ENCODE measurements at regions not wholly inside any gene's neighbourhood (a gene's known extent, or its start where the extent isn't known, plus 50 kb on each side); places are given as distances from the start of the nearest gene placed in this dataset.

- peaks cover 0 to 5% (median 0%) of the 10 kb centered on the region in 5 donors for H3K4me1 ChIP-seq (ENCODE audit: control insufficient read depth in 5 of 5, insufficient read depth in 5 of 5, low read length in 5 of 5)
- H3K9me3 ChIP-seq (ENCODE audit: control insufficient read depth in 4 of 4, insufficient read depth in 3 of 4, low read length in 3 of 4), result peaks cover 0 to 2% (median 0%) of the 10 kb centered on the region in 4 donors
- no peaks in the 10 kb centered on the region for H3K27me3 ChIP-seq (ENCODE audit: control insufficient read depth in 3 of 3, insufficient read depth in 3 of 3, low read length in 2 of 3)
- no peak overlapping the region for H3K9ac ChIP-seq (ENCODE audit: insufficient read depth in 1 of 2, low read length in 2 of 2)
- ATAC-seq (ENCODE audit: insufficient read depth, low FRiP score) (no peak), DNase-seq (no peak)
- H3K27ac ChIP-seq (ENCODE audit: low read depth in 1 of 2, low read length in 1 of 2), result no peak overlapping the region
- 82 to 84% methylated on average over 13 of the region's 13 CpGs for WGBS, 2 donors
- no peak overlapping the region for H3K4me3 ChIP-seq
- TF ChIP-seq CTCF (IDR thresholded peaks at IDR 0.05; ENCODE audit: control extremely low read depth, extremely low read depth), result no peak
- H3K36me3 ChIP-seq (ENCODE audit: control insufficient read depth in 4 of 4, insufficient read depth in 4 of 4, low read length in 4 of 4), result peaks cover 0 to 7% (median 1%) of the 10 kb centered on the region in 4 donors
These were observed 1159.6 kb downstream of the VRK1 start for GRCh38 chr14:97956581-97957340.

GRCh38 chr14:97959251-97959650 lies 1162.1 kb downstream of the VRK1 start:
- Histone ChIP-seq H3K36me3 (ENCODE audit: control insufficient read depth in 4 of 4, insufficient read depth in 4 of 4, low read length in 4 of 4) (peaks cover 0 to 7% (median 1%) of the 10 kb centered on the region in 4 donors), H3K4me3 (no peak overlapping the region), H3K9ac (ENCODE audit: insufficient read depth in 1 of 2, low read length in 2 of 2) (no peak overlapping the region), H3K9me3 (ENCODE audit: control insufficient read depth in 4 of 4, insufficient read depth in 3 of 4, low read length in 3 of 4) (peaks cover 0 to 2% (median 0%) of the 10 kb centered on the region in 4 donors), H3K27ac (ENCODE audit: low read depth in 1 of 2, low read length in 1 of 2) (no peak overlapping the region), H3K27me3 (ENCODE audit: control insufficient read depth in 3 of 3, insufficient read depth in 3 of 3, low read length in 2 of 3) (no peaks in the 10 kb centered on the region), H3K4me1 (ENCODE audit: control insufficient read depth in 5 of 5, insufficient read depth in 5 of 5, low read length in 5 of 5) (peaks cover 0 to 5% (median 0%) of the 10 kb centered on the region in 5 donors)
- no peak for TF ChIP-seq CTCF (IDR thresholded peaks at IDR 0.05; ENCODE audit: control extremely low read depth, extremely low read depth)
- no peak for ATAC-seq (ENCODE audit: insufficient read depth, low FRiP score)
- 92 to 96% methylated on average over 4 of the region's 4 CpGs for WGBS, 2 donors
- DNase-seq, result no peak

GRCh38 chr14:97960436-97960835 lies 1163.3 kb downstream of the VRK1 start:
- Histone ChIP-seq H3K27me3 (ENCODE audit: control insufficient read depth in 3 of 3, insufficient read depth in 3 of 3, low read length in 2 of 3) (no peaks in the 10 kb centered on the region), H3K36me3 (ENCODE audit: control insufficient read depth in 4 of 4, insufficient read depth in 4 of 4, low read length in 4 of 4) (peaks cover 0 to 7% (median 1%) of the 10 kb centered on the region in 4 donors), H3K4me1 (ENCODE audit: control insufficient read depth in 5 of 5, insufficient read depth in 5 of 5, low read length in 5 of 5) (peaks cover 0 to 5% (median 0%) of the 10 kb centered on the region in 5 donors), H3K9ac (ENCODE audit: insufficient read depth in 1 of 2, low read length in 2 of 2) (no peak overlapping the region), H3K27ac (ENCODE audit: low read depth in 1 of 2, low read length in 1 of 2) (no peak overlapping the region), H3K4me3 (no peak overlapping the region), H3K9me3 (ENCODE audit: control insufficient read depth in 4 of 4, insufficient read depth in 3 of 4, low read length in 3 of 4) (peaks cover 0 to 2% (median 0%) of the 10 kb centered on the region in 4 donors)
- DNase-seq (no peak), ATAC-seq (ENCODE audit: insufficient read depth, low FRiP score) (no peak)
- no peak for TF ChIP-seq CTCF (IDR thresholded peaks at IDR 0.05; ENCODE audit: control extremely low read depth, extremely low read depth)
- WGBS, 2 donors, result 92% methylated on average over 4 of the region's 4 CpGs

All from lung (tissue), 11 donors.